ENCODE measurements at regions not wholly inside any gene's neighbourhood (a gene's known extent, or its start where the extent isn't known, plus 50 kb on each side); places are given as distances from the start of the nearest gene placed in this dataset.

DNA sequence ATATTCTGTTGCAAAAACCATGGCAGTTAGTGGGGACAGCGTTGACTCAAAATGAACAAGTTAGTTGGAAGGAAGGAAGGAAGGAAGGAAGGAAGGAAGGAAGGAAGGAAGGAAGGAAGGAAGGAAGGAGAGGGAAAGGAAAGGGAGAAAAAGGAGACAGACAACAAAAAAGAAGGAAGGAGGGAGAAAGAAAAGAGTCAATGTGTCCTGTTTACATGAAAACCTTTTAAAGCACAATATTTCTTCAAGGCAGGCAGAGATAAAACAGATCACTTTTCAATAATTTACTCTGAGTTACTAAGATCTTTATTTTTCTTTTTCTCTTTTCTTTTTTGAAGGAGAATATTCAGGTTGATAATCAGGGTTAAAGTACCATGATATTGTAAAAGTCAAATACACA is 99.4 kb downstream of the CCER1 start:
- no peak for TF ChIP-seq CTCF (IDR thresholded peaks at IDR 0.05)
- TF ChIP-seq EP300 (IDR thresholded peaks at IDR 0.05), result no peak

Data from stomach (tissue), 4 donors.